ENCODE measurements at regions not wholly inside any gene's neighbourhood (a gene's known extent, or its start where the extent isn't known, plus 50 kb on each side); places are given as distances from the start of the nearest gene placed in this dataset.

GRCh38 chr4:95982516-95982915, 142.6 kb downstream of the PDHA2 start:
- no peaks in the 10 kb centered on the region for H3K27me3 ChIP-seq (ENCODE audit: control insufficient read depth, insufficient read depth, low read length)
- ATAC-seq (no peak), DNase-seq (ENCODE audit: low read depth, low spot score) (no peak)
- ChIA-PET POLR2A (no interaction called here), CTCF (no interaction called here)
- in situ Hi-C loops (cut with HindIII; ENCODE audit: low pct_unique_long_range_greater_than_20kb, low sequenced_read_pairs) (no loop called here), intact Hi-C loops (cut with micrococcal nuclease; ENCODE audit: unreplicated experiment) (no loop called here)
- BruUV-seq (replicated peaks): no TSS peak
- no peak overlapping the region for H3K27ac ChIP-seq (ENCODE audit: low read length)
- no peaks in the 10 kb centered on the region for H3K4me1 ChIP-seq (ENCODE audit: control insufficient read depth, insufficient read depth, low read length)
- H3K9me3 ChIP-seq (ENCODE audit: control insufficient read depth, insufficient read depth, low read depth, low read length): no peaks in the 10 kb centered on the region
- H3K4me3 ChIP-seq (ENCODE audit: low read depth in 2 of 2, low read length in 2 of 2): no peak overlapping the region
- TF ChIP-seq TCF7L2 (IDR thresholded peaks at IDR 0.05; ENCODE audit: low read depth, low read length): no peak
- no peak for TF ChIP-seq CTCF (IDR thresholded peaks at IDR 0.05)
- no peak for TF ChIP-seq POLR2AphosphoS5 (IDR thresholded peaks at IDR 0.05; ENCODE audit: low read depth, low read length)
- no peak for TF ChIP-seq SIN3A (IDR thresholded peaks at IDR 0.05; ENCODE audit: borderline replicate concordance, insufficient read depth, low read depth, low read length)
- TF ChIP-seq REST (IDR thresholded peaks at IDR 0.05; ENCODE audit: insufficient read depth in 1 of 2, low read depth in 2 of 2, low read length in 1 of 2): no peak
- no peaks in the 10 kb centered on the region for H3K36me3 ChIP-seq (ENCODE audit: control insufficient read depth, insufficient read depth, low read length)

GRCh38 chr4:95984081-95984480, 144.2 kb downstream of the PDHA2 start:
- no peak for DNase-seq (ENCODE audit: low read depth, low spot score)
- BruUV-seq (replicated peaks): no TSS peak
- ChIA-PET POLR2A (no interaction called here), CTCF (no interaction called here)
- TF ChIP-seq SIN3A (IDR thresholded peaks at IDR 0.05; ENCODE audit: borderline replicate concordance, insufficient read depth, low read depth, low read length): no peak
- no peak for TF ChIP-seq CTCF (IDR thresholded peaks at IDR 0.05)
- no peak for TF ChIP-seq REST (IDR thresholded peaks at IDR 0.05; ENCODE audit: insufficient read depth in 1 of 2, low read depth in 2 of 2, low read length in 1 of 2)
- no peak for TF ChIP-seq POLR2AphosphoS5 (IDR thresholded peaks at IDR 0.05; ENCODE audit: low read depth, low read length)
- TF ChIP-seq TCF7L2 (IDR thresholded peaks at IDR 0.05; ENCODE audit: low read depth, low read length): no peak
- ATAC-seq: no peak
- Histone ChIP-seq H3K27ac (ENCODE audit: low read length) (no peak overlapping the region), H3K4me3 (ENCODE audit: low read depth in 2 of 2, low read length in 2 of 2) (no peak overlapping the region), H3K27me3 (ENCODE audit: control insufficient read depth, insufficient read depth, low read length) (no peaks in the 10 kb centered on the region), H3K4me1 (ENCODE audit: control insufficient read depth, insufficient read depth, low read length) (no peaks in the 10 kb centered on the region), H3K36me3 (ENCODE audit: control insufficient read depth, insufficient read depth, low read length) (no peaks in the 10 kb centered on the region), H3K9me3 (ENCODE audit: control insufficient read depth, insufficient read depth, low read depth, low read length) (no peaks in the 10 kb centered on the region)
- in situ Hi-C loops (cut with HindIII; ENCODE audit: low pct_unique_long_range_greater_than_20kb, low sequenced_read_pairs): no loop called here
- intact Hi-C loops (cut with micrococcal nuclease; ENCODE audit: unreplicated experiment): no loop called here

Data from Panc1 (cell line).